HG03103 (cell line): ENCODE measurements at regions not wholly inside any gene's neighbourhood (a gene's known extent, or its start where the extent isn't known, plus 50 kb on each side); places are given as distances from the start of the nearest gene placed in this dataset.

Experiments used
- ATAC-seq: cut with Tn5 transposase; IDR thresholded peaks from one replicate; pipeline ENCODE4 v1.9.1; 2021; ENCODE audit warnings: low read depth; ENCODE audit not compliant: unreplicated experiment

DNA sequence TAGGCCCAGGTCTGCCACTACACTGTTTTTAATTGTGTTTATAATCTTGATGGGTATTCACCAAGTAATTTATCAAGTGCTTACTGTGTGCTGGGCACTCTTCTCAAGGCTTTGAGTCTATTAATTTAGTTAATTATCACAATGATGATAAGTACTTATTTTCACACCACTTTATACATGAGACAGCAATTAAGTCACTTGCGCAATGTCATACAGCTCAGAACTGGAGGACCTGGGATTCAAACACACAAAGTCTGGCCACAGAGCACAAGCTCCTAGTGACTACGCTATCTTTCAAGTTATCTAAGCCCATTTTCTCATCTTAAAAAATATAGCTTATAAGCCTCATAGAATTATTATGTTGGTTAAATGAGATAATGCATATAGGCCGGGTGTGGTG, 85.0 kb downstream of the LLPH start:
- ATAC-seq, result no peak

DNA sequence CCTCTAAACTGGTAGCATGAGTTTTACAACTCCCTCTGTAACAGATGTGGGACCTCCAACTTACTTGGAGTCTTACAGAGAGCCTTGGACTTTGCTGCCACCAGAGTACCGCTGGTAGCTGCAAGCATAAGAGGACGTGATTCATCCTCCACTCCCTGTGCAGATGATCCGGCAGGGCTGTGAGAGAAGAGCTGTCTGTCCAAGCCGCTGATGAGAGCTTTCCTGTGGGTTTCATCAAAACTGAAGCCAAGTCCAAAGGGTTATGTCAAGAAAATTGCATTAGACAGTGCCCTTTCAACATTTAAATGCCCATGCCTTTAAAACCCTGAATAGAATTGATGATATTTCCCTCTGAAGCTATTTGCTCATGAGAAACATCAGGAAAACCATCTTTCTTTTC, 85.8 kb downstream of the LLPH start:
- no peak for ATAC-seq

DNA sequence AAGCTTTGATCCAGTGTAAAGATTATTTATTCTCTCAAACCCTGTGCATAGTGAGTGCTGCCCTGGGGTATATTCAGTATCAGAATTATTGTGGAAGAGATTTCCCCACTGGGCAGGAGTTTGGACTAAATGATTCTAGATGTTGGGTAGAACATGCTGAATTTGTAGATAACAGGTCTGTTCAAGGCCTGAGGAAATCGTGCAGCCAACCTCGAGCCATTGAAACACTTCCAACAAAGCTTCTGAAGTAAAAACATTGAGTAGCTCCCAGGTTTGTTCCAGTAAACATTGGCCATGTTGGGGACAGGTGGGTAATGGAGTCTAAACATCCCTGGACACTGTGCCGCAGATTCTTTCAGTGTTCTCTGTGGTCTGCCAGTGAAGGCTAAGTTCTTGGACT, 87.5 kb downstream of the LLPH start:
- ATAC-seq, result no peak

DNA sequence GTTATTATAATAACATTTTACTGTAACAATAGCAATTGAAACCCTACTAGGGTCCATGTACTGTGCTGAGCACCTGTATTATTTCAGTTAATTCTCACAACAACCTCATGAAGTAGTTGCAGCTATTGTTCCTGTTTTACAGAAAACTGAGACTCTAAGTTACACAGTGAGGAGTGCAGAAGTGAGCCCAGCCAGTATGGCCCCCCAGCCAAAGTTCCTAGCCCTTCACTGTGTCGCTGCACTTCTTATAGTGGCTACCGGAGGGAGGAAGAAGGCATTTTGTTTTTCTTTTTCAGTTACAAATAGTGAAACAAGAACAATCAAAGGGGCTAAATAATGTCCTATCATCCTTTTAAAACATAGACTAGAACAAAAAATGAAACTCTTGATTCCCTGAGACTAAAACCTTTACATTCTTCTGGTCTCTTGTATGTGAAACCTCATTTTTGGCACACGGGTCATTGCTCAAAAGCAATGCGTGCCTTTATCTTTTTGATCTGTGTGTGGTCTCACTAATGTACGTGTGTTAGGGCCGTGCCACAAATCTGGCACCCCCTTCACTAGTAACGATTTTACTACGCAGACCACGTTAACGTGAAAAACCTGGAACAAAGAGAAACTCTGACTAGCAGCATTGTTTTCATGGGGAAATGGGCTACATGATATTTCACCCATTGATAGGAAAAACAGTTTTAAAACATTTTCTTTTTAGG, 88.7 kb downstream of the LLPH start:
- ATAC-seq, result no peak

DNA sequence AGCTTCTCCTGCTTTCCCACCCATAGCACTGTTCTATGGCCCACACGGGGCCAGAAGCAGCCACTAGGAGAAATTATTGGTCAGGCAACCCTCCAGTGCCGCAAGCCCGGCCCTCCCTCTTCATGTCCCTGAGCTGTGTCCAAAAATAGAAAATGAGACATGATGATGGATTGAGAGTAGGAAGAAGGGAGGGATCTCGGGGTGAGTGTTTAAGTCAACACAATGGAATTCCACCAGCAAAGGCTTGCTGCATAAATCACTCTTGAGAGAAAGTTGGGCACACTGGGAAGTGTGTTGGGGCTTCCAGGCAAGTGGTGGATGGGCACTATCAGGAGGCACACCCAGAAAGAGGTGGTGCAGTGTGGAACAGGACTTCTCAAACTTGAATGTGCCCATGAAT, 94.2 kb downstream of the LLPH start:
- no peak for ATAC-seq

DNA sequence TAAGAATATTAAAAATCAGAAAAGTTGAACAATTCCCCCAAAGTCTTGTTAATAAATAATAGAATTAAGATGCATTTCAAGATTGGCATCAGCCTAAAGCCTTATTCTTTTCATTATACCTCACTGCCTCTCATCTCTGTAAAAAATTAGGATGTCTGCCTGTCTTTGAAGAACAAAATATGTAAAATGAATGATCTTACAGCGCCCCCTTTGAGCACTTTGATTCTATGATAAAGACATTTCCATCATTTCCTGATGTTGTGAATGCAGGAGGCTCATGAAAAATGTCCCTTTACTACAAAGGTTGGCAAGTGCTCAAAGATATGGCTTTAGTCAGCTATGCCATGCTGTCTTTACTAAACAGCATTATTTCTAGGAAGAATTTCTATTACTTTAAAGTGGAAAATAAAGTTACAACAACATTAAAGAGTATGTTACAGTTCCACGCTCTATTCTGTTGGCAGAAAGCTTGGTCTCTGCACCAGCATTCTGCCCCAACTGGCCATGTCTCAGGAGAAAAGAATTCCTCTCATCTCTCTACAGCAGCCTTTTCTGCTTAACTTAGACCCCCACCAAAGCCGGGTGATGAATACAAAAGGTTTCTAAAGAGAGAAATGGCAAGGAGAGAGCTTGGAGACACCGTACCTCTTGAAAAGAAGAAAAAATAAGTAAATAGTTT, 95.1 kb downstream of the LLPH start:
- no peak for ATAC-seq

DNA sequence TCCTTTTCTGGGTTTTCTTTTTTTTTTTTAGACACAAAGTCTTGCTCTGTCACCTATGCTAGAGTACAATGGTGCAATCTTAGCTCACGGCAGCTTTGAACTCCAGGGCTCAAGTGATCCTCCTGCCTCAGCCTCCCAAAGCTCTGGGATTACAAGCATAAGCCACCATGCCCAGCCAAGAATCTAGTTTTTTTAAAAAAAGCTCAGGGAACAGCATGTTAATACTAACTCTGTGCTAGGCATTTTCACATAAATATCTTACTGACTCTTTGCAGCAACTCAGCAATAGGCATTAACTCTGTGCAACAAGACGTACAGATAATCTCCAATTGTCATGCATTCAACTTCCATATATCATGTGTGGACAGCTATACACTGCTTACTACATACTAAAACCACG, 97.4 kb downstream of the LLPH start:
- no peak for ATAC-seq

DNA sequence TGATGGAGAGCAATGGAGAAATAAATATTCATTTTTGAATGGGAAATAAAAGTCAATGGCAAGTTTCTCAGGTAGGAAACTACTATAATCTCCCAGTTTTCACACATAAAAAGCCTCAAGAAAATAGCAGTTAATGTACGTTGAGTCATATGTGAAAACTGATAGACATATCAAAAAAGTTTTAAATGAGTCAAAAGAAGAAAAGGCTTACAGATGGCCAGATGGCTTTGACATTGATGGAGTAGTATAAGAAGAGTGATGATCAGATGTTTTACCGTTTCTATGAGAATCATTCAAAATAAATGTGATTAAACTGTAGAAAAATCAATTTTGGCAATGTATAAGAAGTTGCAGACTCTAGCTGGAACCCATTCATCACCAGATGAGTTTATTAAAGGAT, 97.8 kb downstream of the LLPH start:
- ATAC-seq, result no peak

DNA sequence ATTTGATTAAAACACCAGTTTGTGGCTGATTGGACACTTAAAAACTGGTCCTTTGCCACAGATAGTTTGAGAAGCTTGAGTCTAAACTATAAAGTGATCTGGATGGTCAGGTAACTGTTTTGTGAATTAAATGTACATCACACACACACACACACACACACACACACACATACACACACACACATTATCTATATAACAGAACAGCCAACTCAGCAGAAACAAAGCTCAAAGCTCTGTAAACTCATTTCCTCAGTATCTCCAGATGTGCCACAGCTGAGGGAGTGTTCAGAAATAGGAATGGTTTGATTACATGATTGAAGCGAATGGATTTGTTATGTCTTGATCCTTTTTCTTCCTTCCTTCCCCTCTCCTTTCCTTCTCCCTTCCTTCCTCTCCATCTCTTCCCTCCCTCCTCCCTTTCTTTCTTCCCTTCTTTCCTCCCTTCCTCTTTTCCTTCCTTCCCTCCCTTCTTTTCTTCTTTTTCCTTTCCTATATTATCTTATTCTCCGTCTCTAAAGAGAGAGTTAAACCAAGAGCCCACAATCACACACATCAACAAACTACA, 100.3 kb downstream of the LLPH start:
- ATAC-seq, result no peak

DNA sequence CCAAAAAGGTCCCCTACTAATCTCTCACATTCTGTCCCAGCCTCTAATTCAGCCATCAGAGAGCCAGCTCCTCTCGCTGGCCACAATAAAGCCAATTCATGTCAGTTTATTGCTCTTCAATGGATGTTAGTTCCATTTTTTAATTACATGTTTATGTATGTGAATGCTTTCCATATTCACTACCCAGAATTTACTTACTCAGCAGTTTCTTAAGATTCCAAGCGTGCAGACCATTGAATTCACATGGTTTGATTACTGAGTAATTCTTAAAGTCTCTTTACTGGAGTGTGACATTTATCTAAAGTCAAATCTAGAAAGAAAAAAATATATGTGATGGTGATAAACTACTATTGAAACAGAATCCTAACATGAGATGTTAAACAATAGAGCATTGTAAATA, 102.2 kb downstream of the LLPH start:
- no peak for ATAC-seq

DNA sequence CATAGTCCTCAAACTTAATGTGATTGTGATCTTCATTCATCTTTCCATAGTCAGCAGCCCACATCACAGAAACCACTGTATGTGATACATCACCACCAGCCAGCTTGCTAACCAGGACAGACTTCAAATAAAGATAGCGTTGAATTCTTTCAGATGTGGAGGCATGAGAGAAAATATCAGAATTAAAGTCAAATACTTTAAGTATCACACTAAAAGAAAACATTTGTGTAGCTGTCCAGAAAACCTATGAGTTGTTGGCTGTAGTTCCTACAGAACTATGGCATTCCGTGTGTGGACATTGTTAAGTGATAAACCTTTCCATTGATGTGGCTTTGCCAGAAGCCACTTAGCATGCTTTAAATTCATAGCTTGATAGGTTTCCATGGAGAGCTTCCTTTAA, 105.1 kb downstream of the LLPH start:
- no peak for ATAC-seq

DNA sequence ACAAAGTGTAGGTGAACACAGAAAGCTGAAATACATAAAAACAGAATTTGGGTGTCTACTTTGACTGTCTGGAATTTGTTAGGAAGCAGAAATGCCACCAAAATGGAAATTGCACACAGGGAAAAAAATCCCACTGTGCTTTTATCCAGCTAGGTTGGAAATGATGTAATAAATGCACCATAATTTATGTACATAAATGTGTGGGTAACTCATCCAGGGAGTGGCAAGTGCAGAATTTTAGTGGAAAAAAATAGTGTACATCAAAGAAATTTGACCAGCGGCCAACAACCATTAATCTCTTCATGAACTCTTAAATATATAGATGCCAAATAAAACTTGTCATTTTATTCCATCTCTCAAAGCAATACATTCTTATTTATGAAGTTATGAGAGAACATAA, 105.6 kb downstream of the LLPH start:
- no peak for ATAC-seq

DNA sequence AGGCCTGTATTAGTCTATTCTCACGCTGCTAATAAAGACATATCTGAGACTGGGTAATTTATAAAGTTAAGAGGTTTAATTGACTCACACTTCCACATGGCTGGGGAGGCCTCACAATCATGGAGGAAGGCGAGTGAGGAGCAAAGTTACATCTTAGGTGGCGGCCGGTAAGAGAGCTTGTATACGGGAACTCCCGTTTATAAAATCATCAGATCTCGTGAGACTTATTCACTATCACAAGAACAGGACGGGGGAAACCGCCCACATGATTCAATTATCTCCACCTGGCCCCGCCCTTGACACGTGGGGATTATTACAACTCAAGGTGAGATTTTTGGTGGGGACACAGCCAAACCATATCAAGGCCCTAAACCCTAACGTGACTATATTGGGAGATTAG, 110.1 kb downstream of the LLPH start:
- ATAC-seq, result no peak

DNA sequence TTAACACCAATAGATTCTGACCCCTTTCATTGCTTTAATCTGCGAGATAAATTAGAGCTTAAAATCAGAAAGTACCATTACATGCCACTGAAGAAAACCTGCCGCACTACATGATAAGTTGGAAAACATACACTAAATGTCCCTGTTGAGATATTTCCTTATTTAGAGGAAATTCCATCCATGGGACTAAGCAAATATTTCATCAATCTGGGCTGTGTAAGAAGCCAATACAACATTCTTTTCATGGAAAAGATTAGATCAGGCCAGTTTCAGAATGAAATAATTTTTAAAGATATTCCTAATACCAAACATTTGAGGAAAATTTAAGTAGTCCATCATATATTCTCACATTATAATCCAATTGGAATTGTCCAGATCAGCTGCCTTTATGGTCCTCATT, 112.8 kb downstream of the LLPH start:
- ATAC-seq, result no peak
